Germinal center (tissue), 1 donor: ENCODE measurements at regions not wholly inside any gene's neighbourhood (a gene's known extent, or its start where the extent isn't known, plus 50 kb on each side); places are given as distances from the start of the nearest gene placed in this dataset.

ENCODE experiments used
- DNase-seq: peaks from one replicate; pipeline ENCODE4 v3.0.0; 2012; ENCODE audit warnings: mixed read lengths, low spot score

GRCh38 chr20:39633689-39634088, 671.5 kb downstream of the DHX35 start:
- DNase-seq, result no peak

DNA sequence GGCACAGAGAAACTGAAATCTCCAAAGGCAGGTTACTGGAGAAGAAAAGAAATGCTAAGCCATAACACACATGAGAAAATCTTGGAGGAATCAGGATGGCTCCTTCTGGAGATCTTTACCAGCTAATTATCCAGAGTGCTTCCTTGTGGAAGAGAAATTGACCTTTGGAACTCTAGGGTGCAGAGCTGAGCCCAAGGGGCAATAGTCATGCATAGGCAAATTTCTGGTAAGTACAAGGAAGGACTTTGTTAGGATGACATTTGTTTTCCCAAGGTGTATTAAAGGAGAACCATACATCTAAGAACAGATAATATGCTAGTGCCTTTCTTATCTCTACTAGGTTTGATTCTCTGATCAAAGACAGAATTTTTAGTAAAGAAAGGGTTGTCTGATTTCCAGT, 670.6 kb downstream of the DHX35 start:
- DNase-seq, result no peak

GRCh38 chr20:39632176-39632575, 670.0 kb downstream of the DHX35 start:
- DNase-seq, result no peak

GRCh38 chr20:39631557-39631956, 669.4 kb downstream of the DHX35 start:
- no peak for DNase-seq

- DNase-seq, result no peak
Observed at GRCh38 chr20:39630215-39630908, 668.2 kb downstream of the DHX35 start.

DNA sequence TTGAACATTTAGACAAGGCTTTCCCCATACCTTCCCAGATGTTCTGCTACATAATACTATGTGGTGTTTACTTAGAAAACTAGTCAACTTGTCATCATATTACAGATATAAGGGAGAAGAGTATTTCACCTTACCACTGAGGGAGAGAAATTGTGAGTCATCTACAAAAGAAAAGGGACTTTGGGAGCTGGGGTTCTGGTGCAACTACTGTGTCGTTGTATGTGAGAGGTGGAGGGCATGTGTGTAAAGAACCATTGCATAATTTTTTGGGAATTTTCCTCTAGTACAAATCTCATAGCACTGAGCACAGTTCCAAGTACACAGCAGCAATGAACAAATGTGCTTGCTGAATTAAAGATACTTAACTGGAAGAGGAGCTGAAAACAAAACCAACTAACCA, 665.6 kb downstream of the DHX35 start:
- DNase-seq, result no peak

GRCh38 chr20:39624316-39624715, 662.2 kb downstream of the DHX35 start:
- DNase-seq, result no peak

DNA sequence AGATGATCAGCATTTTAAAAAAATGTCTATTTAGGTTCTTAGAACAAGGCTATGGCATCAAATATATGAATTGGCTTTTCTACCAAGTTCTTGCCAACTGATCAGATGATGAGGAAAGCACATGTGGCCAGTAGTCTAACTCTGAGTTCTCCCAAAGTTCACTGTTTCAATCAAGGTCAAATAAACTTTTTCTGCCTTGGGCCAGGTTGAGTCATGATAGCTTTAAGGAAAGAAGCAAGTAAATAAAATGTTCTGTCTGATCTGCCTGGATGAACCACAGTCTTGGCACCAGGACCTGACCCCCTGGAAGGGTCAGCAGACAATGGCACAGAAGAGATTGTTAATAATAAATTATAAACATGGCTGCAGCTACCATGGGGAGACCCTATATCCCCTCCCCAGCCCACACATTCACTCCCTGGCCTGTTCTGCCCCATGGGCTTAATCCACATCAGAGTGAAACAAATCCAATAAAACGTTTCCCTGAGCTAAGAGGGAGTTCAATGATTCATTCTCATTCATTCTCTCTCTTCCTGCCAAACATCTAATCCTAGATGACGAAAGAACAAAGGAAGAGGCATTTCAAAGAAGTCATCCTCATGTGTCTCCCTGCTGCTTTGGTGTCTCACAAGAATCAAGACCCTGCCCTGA, 661.6 kb downstream of the DHX35 start:
- no peak for DNase-seq

GRCh38 chr20:39619271-39619785, 657.2 kb downstream of the DHX35 start:
- DNase-seq, result no peak

DNA sequence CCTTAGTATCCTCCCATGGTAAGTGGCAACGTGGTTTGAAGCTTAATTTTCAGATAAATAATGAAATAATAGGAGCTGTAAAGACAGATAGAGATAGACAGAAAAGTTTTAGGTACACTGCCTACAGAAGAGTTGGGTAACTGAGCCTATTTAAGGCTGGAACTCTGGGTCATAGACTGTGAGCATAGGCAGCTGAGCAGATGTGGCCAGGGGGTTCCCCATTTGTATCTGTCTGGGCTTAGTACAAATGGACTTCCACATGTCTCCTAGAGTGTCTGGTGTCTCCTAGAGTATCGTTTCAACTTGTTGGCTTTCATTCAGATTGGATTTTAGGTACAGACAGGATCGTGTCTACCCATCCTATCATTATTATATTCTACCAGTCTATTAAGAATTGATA, 649.8 kb downstream of the DHX35 start:
- DNase-seq, result no peak

GRCh38 chr20:39607141-39607540, 645.0 kb downstream of the DHX35 start:
- no peak for DNase-seq

DNA sequence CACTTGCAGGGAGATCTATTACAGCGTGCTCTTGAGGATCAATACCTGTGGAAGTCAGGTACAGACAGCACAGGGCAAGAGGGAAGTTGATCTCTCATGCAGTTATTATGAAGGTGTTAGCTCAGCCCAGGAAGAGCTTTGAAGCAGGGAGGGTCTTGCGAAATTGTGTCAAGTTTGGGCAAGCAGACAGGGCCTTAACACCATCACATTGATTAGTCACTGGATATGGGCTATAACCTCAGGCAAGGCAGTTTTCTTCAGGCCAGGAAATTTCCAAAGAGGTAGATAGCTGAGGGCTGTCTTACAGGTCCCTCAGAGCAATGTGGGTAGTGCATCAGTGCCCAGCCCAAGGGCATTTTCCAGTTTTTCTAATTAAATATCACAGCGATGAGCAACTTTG, 643.8 kb downstream of the DHX35 start:
- no peak for DNase-seq

GRCh38 chr20:39605361-39605760, 643.2 kb downstream of the DHX35 start:
- DNase-seq, result no peak

DNA sequence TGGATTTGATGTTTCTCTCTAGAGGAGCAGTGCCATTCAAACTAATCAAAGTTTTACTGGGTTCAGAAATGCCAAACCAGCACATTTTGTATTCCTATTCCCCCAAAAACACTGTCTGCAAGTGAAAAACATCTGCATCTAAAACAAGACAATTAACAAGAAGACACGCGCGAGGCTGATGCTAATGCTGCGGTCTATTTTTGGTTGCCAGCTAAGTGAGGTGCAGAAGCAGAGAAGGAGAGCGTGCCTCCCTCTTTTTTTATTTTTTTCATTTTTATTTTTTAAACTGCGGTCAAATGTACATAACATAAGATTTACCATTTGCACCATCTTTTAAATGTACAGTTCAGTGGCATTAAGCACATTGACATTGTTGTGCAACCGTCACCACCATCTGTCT, 641.1 kb downstream of the DHX35 start:
- no peak for DNase-seq

GRCh38 chr20:39602649-39603048, 640.5 kb downstream of the DHX35 start:
- no peak for DNase-seq

- DNase-seq, result no peak
Observed at GRCh38 chr20:39600871-39601270, 638.7 kb downstream of the DHX35 start.

DNA sequence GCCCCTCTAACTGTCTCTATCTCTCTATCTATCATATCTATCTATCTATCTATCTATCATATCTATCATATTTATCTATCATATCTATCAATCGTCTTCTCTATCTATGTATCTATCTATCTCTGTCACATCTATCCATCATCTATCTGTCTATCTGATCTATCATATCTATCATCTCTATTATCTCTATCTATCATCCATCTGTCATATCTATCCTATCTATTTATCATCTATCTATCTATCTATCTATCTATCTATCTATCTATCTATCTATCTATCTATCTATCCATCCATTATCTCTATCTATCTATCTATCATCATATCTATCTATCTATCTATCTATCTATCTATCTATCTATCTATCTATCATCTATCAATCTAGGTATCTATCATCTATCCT, 638.0 kb downstream of the DHX35 start:
- no peak for DNase-seq

DNA sequence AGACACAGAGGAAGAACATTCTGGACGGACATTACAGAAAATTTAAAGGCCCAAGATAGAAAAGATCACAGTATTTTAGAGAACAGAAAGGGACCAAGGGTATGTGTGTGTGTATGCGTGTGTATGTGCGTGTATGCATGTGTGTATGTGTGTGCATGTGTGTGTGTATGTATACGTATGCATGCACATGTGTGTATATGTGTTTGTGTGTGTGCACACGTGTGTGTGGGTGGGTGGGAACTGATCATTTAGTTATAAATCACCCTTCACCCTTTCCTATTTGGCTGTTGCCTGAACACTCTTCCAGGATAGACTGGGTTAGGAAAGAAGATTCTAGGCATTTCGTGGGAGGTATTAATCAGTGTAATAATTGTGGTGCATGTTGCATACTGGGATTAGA, 634.4 kb downstream of the DHX35 start:
- no peak for DNase-seq

GRCh38 chr20:39592371-39592770, 630.2 kb downstream of the DHX35 start:
- DNase-seq, result no peak

- no peak for DNase-seq
Observed at GRCh38 chr20:39588148-39588757, 626.1 kb downstream of the DHX35 start.

- DNase-seq, result no peak
Observed at GRCh38 chr20:39581034-39581433, 618.9 kb downstream of the DHX35 start.

DNA sequence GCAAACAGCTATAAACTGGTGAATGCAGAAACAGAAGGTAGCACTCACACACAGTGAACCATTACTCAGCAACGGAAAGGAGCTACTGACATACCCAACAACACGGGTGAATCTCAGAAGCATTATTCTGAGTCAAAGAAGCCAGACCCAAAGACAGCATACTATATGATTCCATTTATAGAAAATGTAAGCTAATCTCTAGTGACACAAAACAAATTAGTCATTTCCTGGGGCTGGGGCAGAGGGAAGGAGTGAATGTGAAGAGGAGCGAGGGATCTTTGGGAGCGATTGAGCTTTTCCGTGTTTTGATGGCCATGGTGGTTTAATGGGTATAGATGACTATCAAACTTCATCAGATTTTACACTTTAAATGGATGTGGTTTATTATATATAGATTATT, 614.6 kb downstream of the DHX35 start:
- no peak for DNase-seq

DNA sequence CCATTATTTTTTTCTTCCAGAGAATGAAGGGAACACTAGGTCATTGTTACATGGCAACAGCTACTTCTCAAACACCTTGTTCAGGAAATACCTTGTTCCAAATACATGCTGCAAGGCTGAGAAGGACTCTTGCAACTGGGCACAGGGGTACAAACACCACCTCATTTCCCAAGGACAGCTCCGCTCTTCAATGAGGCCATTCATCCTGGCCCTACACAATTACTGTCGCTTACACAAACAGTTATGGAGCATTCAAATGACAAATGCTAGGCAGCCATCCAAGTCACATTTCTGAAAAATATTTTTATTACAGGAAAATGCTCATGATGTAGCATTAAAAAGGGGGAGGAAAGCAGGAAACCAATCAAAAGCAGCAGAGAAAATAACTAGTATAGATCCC, 611.9 kb downstream of the DHX35 start:
- DNase-seq, result no peak
